ENCODE measurements at regions not wholly inside any gene's neighbourhood (a gene's known extent, or its start where the extent isn't known, plus 50 kb on each side); places are given as distances from the start of the nearest gene placed in this dataset.

DNA sequence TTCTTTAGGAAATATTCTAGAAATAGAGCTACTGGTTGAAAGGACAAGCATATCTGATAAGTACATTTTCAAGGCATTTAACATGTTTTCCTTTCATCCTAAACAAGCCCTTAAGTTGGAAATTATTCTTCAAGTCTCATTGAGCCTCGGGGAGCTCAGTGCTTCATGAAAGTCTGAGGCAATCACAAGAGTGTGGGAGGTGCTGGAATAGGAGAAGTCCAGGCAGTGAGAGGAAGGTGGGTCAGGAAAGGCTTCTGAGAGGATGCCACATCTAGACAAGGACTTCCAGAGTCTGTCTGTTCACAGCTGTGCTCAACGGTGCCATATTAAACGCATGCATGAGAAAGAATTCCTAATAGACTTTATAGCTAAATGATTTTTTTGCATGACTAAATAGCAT, 69.8 kb downstream of the CD83 start:
- DNase-seq (ENCODE audit: low read depth in 4 of 4, low spot score in 3 of 4): no peak

DNA sequence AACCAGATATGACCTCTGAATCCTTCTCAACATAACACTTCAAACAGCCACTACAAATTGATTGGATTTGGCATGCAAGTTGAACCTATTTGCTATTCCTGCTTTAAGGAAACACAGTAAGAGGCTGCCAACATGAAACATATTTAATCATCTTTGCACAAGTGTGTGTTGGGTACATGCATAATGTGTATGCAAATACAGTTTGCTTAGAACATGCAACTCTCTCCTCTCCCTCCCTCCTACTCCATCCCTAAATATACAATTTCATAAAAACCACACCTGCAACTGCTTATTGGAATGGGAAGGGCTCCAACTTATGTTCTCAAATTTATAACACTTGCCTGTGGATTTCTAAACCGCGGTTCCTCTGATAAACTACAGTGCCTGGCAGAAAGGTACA, 71.5 kb downstream of the CD83 start:
- no peak for DNase-seq (ENCODE audit: low read depth in 4 of 4, low spot score in 3 of 4)

DNA sequence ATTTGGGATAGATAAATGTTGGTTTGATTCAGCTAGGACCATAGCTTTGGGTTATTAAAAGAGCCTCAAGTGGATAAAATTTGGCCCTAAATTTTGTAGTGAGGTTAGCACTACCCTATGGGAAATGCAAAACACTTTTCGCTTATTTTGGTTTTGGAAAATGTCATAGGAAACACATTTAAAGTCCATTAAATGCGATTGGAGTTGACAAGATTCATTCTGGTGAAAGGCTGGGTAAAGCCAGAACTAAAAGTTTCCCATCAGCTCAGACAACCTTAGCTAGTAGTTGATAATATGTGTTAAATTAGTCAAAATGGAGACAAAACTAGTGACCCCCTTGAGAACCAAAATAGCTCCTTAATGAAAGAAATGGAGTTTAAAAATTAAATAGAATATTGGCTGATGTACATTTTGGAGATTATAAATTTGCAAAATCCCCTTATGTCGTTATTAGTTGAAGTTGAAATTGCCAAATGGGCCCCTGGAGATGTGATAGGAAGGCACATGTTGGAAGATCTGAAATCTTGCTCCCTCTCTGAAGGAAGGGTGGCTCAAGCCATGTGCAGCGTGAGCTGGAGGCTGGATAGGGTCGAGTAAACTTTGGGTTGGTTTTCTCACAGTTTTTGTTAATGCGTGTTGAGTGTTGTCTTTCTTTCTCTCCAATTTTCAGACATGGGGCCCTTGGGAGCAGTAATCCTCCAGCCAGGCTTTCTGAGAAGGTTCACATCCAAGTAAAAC, 72.8 kb downstream of the CD83 start:
- no peak for DNase-seq (ENCODE audit: low read depth in 4 of 4, low spot score in 3 of 4)

DNA sequence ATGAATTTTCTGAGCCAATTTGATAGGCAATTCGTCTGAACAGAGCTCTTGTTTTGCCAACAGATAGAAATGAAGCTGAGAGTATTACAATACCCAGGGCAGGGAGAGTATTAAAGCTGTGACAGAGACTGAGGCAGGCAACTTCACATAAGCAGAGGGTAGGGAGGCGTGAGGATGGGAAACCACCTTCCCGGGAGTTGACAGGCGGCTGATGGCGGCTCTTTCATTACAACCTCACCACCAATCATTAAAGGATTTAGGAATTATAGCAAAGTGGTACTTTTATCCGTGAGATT, 73.3 kb downstream of the CD83 start:
- no peak for DNase-seq (ENCODE audit: low read depth in 4 of 4, low spot score in 3 of 4)

DNA sequence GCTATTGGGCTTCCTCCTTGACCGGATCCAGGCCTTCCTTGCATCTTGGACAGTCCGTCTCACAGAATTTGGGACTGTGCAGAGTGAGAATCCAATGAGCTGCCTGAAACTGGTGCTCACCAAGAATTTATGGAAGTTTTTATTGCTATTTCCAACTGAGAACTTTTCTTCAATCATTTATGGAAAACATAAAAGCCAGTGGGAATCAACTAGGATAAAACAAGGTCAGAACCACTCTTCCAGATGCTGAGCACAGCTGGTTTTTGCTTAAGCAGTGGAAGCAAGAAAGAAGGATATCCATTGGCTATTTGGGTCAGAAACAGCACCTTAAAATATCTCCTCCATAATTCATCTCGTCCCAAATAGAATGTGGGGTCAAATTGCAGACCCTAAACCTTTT, 74.2 kb downstream of the CD83 start:
- no peak for DNase-seq (ENCODE audit: low read depth in 4 of 4, low spot score in 3 of 4)

DNA sequence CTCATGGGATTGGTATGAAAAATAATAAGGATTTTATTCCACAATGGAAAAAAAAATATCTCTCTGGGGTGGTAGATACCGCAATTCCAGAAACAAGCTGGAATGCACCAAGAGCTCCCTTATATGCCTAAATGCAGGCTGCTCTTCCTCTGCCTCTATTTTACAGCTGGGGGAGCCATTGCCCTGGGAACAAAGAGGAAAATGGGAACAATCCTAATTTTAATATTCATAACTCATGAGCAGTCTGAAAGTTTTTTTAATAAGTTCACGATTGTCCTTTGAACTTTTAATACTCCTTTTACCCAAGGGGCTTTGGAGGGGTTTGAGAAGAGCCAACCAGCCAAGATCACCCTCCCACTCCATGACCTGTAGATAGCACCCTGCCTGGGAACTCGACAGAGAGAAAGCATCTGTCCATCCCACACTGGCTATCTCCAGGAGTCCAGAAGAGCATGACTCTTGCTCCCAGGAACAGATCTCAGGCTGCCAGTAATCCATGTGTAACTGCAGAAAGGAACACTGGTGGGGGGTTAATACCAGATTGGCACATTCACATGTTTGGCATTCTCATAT, 74.7 kb downstream of the CD83 start:
- no peak for DNase-seq (ENCODE audit: low read depth in 4 of 4, low spot score in 3 of 4)

DNA sequence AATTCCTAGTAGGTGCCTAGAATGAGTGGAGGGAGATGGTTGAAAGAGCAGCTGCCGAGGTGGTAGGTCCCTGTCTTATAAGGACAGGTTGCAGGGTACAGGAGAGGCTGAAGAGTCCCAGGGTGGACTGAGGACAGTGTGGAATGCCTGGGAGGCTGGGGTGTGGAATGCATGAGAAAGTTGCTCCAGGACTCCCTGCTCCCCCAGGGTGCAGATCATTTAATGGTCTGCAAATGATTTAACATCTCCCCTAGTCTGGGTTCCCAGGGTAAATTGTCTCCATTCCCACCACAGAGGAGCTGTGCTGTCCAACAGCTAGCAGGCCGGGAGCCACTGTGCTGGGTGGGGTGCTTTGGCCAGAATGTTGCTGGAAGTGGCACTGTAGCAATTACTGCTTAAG, 76.0 kb downstream of the CD83 start:
- no peak for DNase-seq (ENCODE audit: low read depth in 4 of 4, low spot score in 3 of 4)

DNA sequence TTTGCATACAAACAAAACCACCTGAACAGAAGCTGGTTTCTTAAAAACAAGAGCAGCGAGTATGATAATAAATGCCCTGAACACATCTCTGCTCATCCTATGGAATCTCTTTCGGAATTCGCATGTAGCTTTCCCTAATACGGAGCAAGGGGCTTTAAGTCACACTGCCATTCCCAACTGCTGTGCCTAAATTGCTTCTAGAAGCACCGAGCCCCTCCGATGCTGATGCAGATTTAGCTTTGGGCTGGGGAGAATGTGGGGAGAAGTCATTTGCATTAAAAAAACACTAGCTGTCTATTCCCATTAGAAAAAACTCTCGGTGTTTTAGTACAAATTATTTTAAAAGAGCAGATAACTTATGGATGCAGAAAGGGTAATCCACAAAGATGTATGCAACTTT, 76.9 kb downstream of the CD83 start:
- DNase-seq (ENCODE audit: low read depth in 4 of 4, low spot score in 3 of 4): no peak

DNA sequence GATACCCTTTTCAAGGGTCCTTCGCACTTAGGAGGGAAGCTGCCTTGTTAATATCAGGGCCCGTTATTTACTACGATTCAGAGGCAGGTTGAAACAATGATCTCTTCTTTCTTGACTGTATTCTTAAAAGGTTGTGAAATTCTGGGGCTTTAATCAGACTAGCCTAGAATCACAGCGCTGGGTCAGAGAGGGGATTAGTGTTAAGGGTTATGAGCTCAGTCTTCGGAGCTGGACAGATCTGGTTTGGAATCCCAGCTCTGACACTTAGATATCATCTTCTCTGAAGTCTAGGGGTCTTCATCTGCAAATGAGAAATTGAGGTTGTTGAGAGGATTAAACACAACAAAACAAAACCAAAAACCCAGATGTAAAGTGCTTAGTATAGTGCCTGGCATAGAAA, 77.4 kb downstream of the CD83 start:
- no peak for DNase-seq (ENCODE audit: low read depth in 4 of 4, low spot score in 3 of 4)

DNA sequence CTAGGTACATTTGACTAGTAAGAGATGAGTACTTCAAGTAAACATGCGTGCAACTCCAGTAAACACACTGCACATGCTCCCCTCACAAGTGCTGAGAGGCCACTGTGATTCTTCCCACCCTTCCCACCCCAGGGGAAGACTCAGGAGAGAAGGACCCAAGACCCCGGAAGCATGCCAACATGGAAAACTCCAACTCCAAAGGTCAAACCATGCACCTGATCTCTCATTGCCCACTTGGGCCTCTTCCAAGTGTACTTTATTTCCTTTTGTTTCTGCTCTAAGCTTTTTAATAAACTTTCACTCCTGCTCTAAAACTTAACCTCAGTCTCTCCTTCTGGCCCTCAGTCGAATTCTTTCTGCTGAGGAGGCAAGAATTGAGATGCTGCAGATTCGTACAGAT, 78.5 kb downstream of the CD83 start:
- DNase-seq (ENCODE audit: low read depth in 4 of 4, low spot score in 3 of 4): no peak

DNA sequence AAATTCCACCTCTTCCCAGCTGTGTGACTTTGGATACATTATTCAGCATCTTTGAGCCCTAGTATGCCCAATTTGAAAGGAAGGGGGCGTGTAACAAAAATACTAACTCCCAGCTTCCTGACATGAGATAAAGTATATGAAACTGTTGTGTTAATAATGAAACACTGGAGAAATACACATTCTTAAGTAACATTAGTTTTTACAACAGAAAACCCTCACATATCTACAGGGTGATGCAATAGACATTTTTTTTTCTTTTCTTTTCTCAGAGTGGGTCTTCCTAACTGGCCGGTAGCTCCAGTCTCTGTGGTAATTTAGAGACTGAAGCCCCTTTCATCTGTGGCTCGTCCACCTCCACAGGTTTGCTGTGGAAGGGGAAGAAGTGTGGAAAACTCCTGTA, 79.5 kb downstream of the CD83 start:
- DNase-seq (ENCODE audit: low read depth in 4 of 4, low spot score in 3 of 4): no peak

DNA sequence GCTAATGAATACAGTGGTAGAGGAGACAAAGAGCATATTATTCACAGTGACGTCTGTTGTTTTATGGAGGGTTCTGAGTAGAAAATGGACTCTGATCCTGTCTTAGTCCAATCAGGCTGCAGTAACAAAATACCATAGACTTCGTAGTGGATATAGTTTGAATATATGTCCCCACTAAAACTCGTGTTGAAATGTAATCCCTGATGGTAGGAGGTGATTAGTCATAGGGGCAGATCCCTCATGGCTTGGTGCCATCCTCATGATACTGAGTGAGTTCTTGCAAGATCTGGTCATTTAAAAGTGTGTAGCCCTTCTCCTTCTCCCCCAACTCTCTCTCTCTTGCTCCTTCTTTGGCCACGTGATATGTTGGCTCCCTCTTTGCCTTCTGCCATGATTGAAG, 82.5 kb downstream of the CD83 start:
- no peak for DNase-seq (ENCODE audit: low read depth in 4 of 4, low spot score in 3 of 4)

DNA sequence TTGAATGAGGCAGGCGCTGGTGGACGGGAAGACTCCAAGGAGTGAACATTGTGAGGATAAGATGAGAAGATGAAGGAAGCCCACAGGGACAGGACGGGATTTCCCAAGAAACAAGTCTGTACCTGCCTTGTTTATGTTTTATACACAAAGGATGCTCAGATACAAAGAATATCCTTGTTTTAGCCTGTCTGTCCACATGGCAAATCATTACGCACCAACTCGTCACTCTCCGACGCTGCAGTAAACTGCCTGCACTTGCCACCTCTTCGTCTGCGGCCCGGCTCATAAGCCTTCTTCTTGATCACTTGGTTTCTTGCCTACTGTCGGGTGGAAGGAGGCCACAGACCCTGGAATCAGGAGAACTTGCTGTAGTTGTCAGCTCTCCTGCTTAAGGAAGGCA, 85.4 kb downstream of the CD83 start:
- no peak for DNase-seq (ENCODE audit: low read depth in 4 of 4, low spot score in 3 of 4)

DNA sequence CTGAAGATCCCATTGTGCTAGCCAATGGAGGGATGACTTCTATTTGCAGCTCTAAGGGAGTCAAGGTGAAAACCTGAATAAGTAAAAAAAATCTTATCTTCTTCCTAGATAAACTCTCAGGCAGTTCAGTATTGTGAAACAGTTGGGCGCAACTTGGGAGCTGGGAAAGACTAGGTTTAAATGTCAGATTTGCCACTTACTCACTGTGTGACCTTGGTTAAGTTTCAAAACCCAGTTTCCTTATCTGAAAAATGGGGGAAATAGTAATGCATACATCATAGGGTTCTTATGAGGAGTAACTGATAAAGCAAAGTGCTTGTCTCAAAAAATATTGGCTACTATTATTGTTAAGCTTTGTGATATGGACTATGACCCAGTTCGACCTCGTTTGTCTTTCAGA, 88.8 kb downstream of the CD83 start:
- no peak for DNase-seq (ENCODE audit: low read depth in 4 of 4, low spot score in 3 of 4)

DNA sequence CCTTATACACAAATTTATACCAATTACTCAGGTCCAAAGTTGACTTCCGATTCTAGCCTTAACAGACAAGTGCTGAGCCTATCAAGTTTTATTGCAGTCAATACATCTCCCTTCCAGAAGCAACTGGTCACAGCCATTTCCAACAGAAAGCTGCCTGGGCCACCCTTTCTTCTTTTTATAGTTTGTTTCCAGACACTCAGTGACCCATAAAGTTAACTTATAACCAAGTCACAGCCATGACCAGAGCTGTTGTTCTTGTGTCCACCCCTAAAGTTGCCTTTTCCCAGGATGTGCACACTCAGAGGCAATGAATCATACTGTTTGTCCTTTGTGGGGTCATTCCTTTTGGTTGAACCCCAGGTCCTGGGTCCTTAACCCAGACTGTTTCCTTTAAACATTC, 89.9 kb downstream of the CD83 start:
- peak in 3 of 4 donors; percentile 42 to 65 (median 55) for DNase-seq (ENCODE audit: low read depth in 4 of 4, low spot score in 3 of 4)

DNA sequence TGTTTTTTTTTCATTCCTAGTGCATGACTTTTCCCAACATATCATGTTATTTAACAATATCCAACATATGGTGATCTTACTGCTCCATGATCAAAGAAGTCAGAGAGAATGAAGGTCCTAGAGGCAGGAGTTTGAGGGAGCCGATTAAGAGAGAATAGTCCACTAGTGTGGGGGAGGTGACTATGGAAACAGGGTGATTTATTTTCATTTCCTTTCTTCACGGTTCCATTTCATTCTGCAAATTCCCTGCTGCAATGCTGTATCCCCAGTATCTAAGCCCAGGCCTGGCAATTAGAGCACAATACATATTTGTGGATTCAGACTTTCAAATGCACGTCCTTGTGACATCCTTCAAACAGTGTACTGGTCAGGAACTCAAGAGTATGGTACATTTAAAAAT, 91.4 kb downstream of the CD83 start:
- no peak for DNase-seq (ENCODE audit: low read depth in 4 of 4, low spot score in 3 of 4)

DNA sequence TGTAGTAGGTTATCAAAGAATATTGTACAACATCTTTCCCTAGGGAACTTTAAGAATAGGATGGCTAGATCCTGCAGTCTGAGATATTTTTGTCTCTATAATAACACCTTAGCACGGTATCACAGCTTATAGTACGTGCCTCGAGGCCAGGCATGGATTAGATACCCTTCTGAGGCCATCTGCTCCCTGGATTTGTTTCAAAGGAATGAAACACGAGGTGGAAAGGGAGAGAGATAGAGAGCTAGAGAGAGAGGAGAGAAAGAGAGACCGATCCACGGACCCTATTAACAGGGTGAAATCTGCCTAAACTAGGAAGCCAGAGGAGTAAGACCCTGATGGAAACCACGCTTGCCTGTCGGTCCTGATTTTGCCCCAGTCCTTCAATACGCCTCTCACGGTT, 92.5 kb downstream of the CD83 start:
- DNase-seq (ENCODE audit: low read depth in 4 of 4, low spot score in 3 of 4): no peak

DNA sequence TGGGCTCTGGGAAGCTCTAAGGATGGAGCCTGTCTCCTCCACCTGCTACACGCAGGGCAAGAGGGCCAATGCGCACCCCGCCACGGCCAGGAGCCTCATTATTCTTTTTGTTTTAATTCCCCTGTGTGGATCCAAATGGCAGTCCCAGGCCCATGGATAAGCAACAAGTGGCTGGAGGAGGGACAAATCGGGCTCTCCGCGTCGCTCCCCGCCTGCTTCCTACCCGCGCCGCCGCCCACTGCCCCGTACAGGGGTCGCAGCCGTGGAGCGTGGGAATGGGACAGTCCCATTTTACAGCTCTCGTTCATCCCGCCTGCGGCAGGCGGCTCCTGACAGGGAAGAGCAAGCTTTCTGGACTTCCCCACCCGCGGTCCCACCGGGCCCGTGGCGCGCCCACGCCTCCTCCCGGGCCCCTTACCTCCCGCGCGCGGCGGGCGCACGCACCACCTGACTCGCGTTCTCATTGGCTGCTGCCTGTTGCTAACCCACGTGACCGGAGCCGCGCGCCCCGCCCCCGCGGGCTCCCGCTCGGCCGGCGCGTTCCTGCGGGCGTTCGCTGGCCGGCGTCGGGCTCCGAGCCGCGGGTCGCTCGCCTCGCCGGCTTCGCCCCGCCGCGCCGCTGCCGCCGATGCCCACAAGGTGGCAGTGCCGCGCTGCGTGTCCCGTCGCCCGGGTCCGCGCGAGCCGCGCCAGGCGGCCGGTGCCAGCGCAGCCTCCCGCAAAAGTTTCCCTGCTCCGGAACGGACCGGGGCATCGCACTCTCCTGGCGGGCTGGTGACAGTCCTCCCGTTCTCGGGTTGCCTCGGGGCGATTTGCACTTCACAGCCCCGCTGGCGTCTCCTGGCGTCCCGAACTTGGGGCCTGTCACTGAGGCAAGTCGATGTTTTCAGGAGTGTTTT, 93.3 kb downstream of the CD83 start:
- peak; percentile 71 to 85 (median 82) for DNase-seq (ENCODE audit: low read depth in 4 of 4, low spot score in 3 of 4)

DNA sequence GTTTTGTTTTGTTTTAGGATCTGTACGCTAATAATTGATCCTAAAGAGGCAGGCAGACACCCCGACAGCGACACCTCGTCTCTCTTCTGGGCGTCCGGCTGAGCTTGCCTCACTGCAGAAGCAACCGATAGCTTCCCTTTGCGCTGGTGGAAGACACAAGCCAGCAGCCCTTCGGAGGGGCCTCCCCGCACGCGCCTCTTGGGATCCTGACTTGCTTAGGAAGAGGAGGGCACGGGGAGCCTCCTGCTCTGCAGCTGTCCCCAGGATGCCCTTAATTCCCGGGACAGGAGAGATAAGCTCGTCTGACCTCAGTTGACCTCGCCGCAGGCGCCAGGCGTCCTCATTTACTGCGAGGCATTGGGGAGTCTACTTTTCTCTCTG, 94.0 kb downstream of the CD83 start:
- peak in 2 of 4 donors; percentile 27 to 50 for DNase-seq (ENCODE audit: low read depth in 4 of 4, low spot score in 3 of 4)

DNA sequence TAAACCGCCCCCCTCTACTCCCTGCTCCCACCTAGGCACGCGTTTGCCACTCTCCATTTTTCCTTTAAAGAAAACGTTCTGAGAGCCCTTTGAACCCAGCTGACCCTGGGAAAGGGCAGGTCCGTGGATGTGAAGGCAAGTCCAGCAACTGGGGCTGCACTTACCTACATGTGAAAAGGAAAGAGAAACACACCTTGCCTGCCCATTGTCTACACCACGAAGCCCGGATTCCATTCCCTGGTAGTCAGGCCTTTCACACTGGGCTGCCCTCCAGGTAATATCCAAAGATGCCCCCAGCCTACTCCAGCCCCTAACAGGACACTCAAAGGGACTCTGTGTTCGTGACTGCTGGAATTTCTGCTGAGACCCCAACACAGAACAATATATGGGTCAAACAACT, 94.4 kb downstream of the CD83 start:
- no peak for DNase-seq (ENCODE audit: low read depth in 4 of 4, low spot score in 3 of 4)

DNA sequence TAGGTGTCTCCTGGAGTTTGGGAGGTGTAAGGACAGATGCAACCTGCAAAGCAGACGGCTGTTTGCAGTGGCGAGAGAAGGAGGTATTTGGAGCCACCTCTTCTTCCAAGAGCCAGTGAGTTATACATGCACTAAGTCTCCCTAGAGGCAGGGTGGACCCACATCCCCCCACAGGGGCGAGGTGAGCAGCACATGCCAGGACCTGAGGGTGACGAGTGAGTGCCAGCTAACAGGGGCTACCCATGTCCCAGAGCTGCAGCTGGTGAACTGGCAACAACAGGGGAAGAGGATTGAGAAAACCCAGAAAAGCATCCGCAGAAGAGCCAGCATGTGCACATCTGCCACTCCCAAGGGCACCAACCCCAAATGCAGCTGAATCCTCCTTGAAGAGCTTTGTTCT, 95.1 kb downstream of the CD83 start:
- DNase-seq (ENCODE audit: low read depth in 4 of 4, low spot score in 3 of 4): no peak

All from left renal pelvis (tissue), 4 donors.